Loucy (cell line): ENCODE measurements at regions not wholly inside any gene's neighbourhood (a gene's known extent, or its start where the extent isn't known, plus 50 kb on each side); places are given as distances from the start of the nearest gene placed in this dataset.

Source experiments
- H2AFZ ChIP-seq: fragments of 200-600 bp; sonication (generic); 2 replicates; pipeline ENCODE4 v1.6.0; 2016; ENCODE audit warnings: antibody characterized with exemption, mild to moderate bottlenecking, low read length, moderate library complexity
- H3F3A ChIP-seq: fragments of 200-600 bp; 2 replicates; pipeline ENCODE4 v1.6.0; 2016; ENCODE audit warnings: antibody characterized with exemption, low read depth, mild to moderate bottlenecking
- H3K27me3 ChIP-seq: fragments of 200-600 bp; sonication (generic); 2 replicates; pipeline ENCODE4 v1.6.1; 2014; ENCODE audit warnings: low read length, mild to moderate bottlenecking; ENCODE audit not compliant: insufficient read depth, poor library complexity, severe bottlenecking
- H3K36me3 ChIP-seq: fragments of 200-600 bp; sonication (generic); 2 replicates; pipeline ENCODE4 v1.6.1; 2016; ENCODE audit warnings: low read length; ENCODE audit not compliant: insufficient read depth
- H3K4me1 ChIP-seq: fragments of 200-600 bp; sonication (generic); 2 replicates; pipeline ENCODE4 v1.5.1; 2014; ENCODE audit warnings: low read length, mild to moderate bottlenecking; ENCODE audit not compliant: insufficient read depth, poor library complexity, severe bottlenecking
- H3K4me2 ChIP-seq: fragments of 200-600 bp; sonication (generic); 2 replicates; pipeline ENCODE4 v1.6.0; 2014; ENCODE audit warnings: antibody characterized with exemption, low read length, low read depth, mild to moderate bottlenecking; ENCODE audit not compliant: poor library complexity, severe bottlenecking
- H3K4me3 ChIP-seq: fragments of 200-600 bp; sonication (generic); 2 replicates; pipeline ENCODE4 v1.5.1; 2014; ENCODE audit warnings: low read length, mild to moderate bottlenecking, mixed read lengths; ENCODE audit not compliant: poor library complexity, severe bottlenecking
- H3K79me2 ChIP-seq: fragments of 200-600 bp; sonication (generic); 2 replicates; pipeline ENCODE4 v1.6.1; 2014; ENCODE audit warnings: low read length; ENCODE audit not compliant: insufficient read depth
- H3K9ac ChIP-seq: fragments of 200-600 bp; sonication (generic); 2 replicates; pipeline ENCODE4 v1.6.0; 2014; ENCODE audit warnings: mild to moderate bottlenecking, low read depth, low read length, moderate library complexity; ENCODE audit not compliant: poor library complexity, severe bottlenecking
- H3K9me2 ChIP-seq: fragments of 200-600 bp; sonication (generic); replicated peaks from 2 replicates; pipeline ENCODE4 v1.6.1; 2016; ENCODE audit warnings: low read depth, low read length, mixed read lengths
- H3K9me3 ChIP-seq: fragments of 200-600 bp; sonication (generic); 2 replicates; pipeline ENCODE4 v1.6.1; 2014; ENCODE audit warnings: mild to moderate bottlenecking, antibody characterized with exemption, low read length, low read depth; ENCODE audit not compliant: insufficient read depth
- H4K20me1 ChIP-seq: fragments of 200-600 bp; sonication (generic); 2 replicates; pipeline ENCODE4 v1.6.0; 2014; ENCODE audit warnings: antibody characterized with exemption, low read length, mild to moderate bottlenecking; ENCODE audit not compliant: insufficient read depth, poor library complexity, severe bottlenecking
- EZH2phosphoT487 ChIP-seq: fragments of 200-600 bp; IDR thresholded peaks from 2 replicates; pipeline ENCODE4 v1.6.1; 2018; ENCODE audit warnings: antibody characterized with exemption, mild to moderate bottlenecking, moderate library complexity, borderline replicate concordance
- TF ChIP-seq, protein P1 (sequence below): fragments of 200-600 bp; sonication (generic); conservative IDR thresholded peaks from 2 replicates; pipeline ENCODE4 v1.5.1; 2014; ENCODE audit warnings: mild to moderate bottlenecking, antibody characterized with exemption, low read length

DNA sequence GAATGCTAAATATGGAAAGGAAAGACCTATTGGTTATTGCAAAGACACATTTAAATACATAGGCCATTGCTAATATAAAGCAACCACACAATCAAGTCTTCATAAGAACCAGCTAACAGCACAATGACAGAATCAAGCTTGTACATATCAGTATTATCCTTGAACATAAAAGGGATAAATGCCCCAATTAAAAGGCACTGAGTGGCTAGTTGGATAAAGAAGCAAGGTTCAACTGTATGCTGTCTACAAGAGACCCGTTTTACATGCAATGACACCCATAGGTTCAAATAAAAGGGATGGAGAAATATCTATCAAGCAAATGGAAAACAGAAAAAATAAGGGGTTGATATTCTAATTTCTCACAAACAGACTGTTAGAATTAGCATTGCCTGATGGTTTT is 706.1 kb downstream of the EPHA3 start:
- no peaks in the 10 kb centered on the region for H3K4me1 ChIP-seq
- TF ChIP-seq, protein P1, sequence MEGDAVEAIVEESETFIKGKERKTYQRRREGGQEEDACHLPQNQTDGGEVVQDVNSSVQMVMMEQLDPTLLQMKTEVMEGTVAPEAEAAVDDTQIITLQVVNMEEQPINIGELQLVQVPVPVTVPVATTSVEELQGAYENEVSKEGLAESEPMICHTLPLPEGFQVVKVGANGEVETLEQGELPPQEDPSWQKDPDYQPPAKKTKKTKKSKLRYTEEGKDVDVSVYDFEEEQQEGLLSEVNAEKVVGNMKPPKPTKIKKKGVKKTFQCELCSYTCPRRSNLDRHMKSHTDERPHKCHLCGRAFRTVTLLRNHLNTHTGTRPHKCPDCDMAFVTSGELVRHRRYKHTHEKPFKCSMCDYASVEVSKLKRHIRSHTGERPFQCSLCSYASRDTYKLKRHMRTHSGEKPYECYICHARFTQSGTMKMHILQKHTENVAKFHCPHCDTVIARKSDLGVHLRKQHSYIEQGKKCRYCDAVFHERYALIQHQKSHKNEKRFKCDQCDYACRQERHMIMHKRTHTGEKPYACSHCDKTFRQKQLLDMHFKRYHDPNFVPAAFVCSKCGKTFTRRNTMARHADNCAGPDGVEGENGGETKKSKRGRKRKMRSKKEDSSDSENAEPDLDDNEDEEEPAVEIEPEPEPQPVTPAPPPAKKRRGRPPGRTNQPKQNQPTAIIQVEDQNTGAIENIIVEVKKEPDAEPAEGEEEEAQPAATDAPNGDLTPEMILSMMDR = no peak
- no peak for TF ChIP-seq EZH2phosphoT487
- H3K4me3 ChIP-seq = no peak overlapping the region
- no peak overlapping the region for H3K9ac ChIP-seq
- peaks cover 3% of the 10 kb centered on the region; the same call in 1 of the 2 replicates for H3K9me3 ChIP-seq
- no peaks in the 10 kb centered on the region for H3K27me3 ChIP-seq
- no peaks in the 10 kb centered on the region for H3K9me2 ChIP-seq
- H2AFZ ChIP-seq = no peak overlapping the region
- no peaks in the 10 kb centered on the region for H3F3A ChIP-seq
- no peaks in the 10 kb centered on the region for H3K36me3 ChIP-seq
- H3K4me2 ChIP-seq = no peak overlapping the region
- no peaks in the 10 kb centered on the region for H3K79me2 ChIP-seq
- H4K20me1 ChIP-seq = no peaks in the 10 kb centered on the region

DNA sequence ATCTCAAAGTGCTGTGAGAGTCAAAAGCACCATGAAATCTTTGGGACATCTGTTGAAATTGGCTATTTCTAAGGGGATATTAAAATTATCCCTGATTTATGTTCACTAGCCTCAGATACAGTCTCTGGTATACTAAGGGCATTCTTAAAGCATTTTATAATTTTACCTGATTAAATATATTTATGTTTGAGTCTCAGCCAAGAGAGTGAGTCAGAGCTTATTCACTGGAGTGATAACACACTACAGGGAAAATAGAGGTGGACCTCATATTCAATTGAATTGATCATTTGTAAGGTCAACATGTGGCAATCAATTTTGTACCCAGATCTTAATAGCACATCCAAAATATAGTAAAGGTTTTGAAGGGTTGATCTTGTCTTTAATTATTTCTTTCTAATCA is 733.6 kb downstream of the EPHA3 start:
- no peak overlapping the region for H3K4me3 ChIP-seq
- no peaks in the 10 kb centered on the region for H3K36me3 ChIP-seq
- H3K27me3 ChIP-seq = no peaks in the 10 kb centered on the region
- H3K9me3 ChIP-seq = no peaks in the 10 kb centered on the region
- H3K9ac ChIP-seq = no peak overlapping the region
- H3K4me2 ChIP-seq = no peak overlapping the region
- TF ChIP-seq EZH2phosphoT487 = no peak
- TF ChIP-seq, protein P1 = no peak
- no peaks in the 10 kb centered on the region for H3K9me2 ChIP-seq
- no peaks in the 10 kb centered on the region for H3F3A ChIP-seq
- H3K79me2 ChIP-seq = no peaks in the 10 kb centered on the region
- no peaks in the 10 kb centered on the region for H4K20me1 ChIP-seq
- H3K4me1 ChIP-seq = no peaks in the 10 kb centered on the region
- no peak overlapping the region for H2AFZ ChIP-seq

- Histone ChIP-seq H3K36me3 (no peaks in the 10 kb centered on the region), H3F3A (no peaks in the 10 kb centered on the region), H4K20me1 (no peaks in the 10 kb centered on the region), H3K4me2 (no peak overlapping the region), H3K79me2 (no peaks in the 10 kb centered on the region), H3K9me3 (no peaks in the 10 kb centered on the region), H3K9ac (no peak overlapping the region), H3K4me3 (no peak overlapping the region), H3K4me1 (no peaks in the 10 kb centered on the region), H2AFZ (no peak overlapping the region), H3K9me2 (no peaks in the 10 kb centered on the region), H3K27me3 (no peaks in the 10 kb centered on the region)
- TF ChIP-seq EZH2phosphoT487 = no peak
- TF ChIP-seq, protein P1 = no peak
Measured at GRCh38 chr3:89845053-89845452, 737.6 kb downstream of the EPHA3 start.
